Stimulated activated CD4-positive, alpha-beta T cell treated with anti-CD3 and anti-CD28 coated beads, Interleukin-15, amount 100 ng/mL, for 48 hours (primary cell): ENCODE measurements at regions not wholly inside any gene's neighbourhood (a gene's known extent, or its start where the extent isn't known, plus 50 kb on each side); places are given as distances from the start of the nearest gene placed in this dataset.

Source experiments
- DNase-seq, 2 donors: peaks; one replicate each; pipeline ENCODE4 v3.0.0-alpha.2; 2020; ENCODE audit warnings: low read depth in 2 of 2

- no peak for DNase-seq
Observed at GRCh38 chr5:162324328-162324727, 256.8 kb downstream of the GABRG2 start.

- DNase-seq: no peak
Observed at GRCh38 chr5:162325143-162325727, 257.7 kb downstream of the GABRG2 start.

GRCh38 chr5:162334944-162335343, 267.4 kb downstream of the GABRG2 start:
- DNase-seq: no peak

GRCh38 chr5:162360373-162360931, 292.9 kb downstream of the GABRG2 start:
- DNase-seq: no peak

GRCh38 chr5:162372256-162372655, 304.7 kb downstream of the GABRG2 start:
- DNase-seq: no peak

- DNase-seq: no peak
Observed at GRCh38 chr5:162377895-162378294, 310.3 kb downstream of the GABRG2 start.

- no peak for DNase-seq
Observed at GRCh38 chr5:162382839-162383238, 315.3 kb downstream of the GABRG2 start.

- no peak for DNase-seq
Observed at GRCh38 chr5:162384225-162384624, 316.7 kb downstream of the GABRG2 start.

- no peak for DNase-seq
Observed at GRCh38 chr5:162391833-162392232, 324.3 kb downstream of the GABRG2 start.

GRCh38 chr5:162392336-162392735, 324.8 kb downstream of the GABRG2 start:
- no peak for DNase-seq

GRCh38 chr5:162393534-162393933, 326.0 kb downstream of the GABRG2 start:
- DNase-seq: no peak

GRCh38 chr5:162407614-162408013, 340.0 kb downstream of the GABRG2 start:
- no peak for DNase-seq

- no peak for DNase-seq
Observed at GRCh38 chr5:162410365-162410764, 342.8 kb downstream of the GABRG2 start.

GRCh38 chr5:162429142-162429541, 361.6 kb downstream of the GABRG2 start:
- no peak for DNase-seq

- DNase-seq: no peak
Observed at GRCh38 chr5:162434281-162434680, 366.7 kb downstream of the GABRG2 start.

- no peak for DNase-seq
Observed at GRCh38 chr5:162436055-162436454, 368.5 kb downstream of the GABRG2 start.

- no peak for DNase-seq
Observed at GRCh38 chr5:162444129-162444762, 376.7 kb downstream of the GABRG2 start.

- DNase-seq: no peak
Observed at GRCh38 chr5:162456086-162456485, 388.5 kb downstream of the GABRG2 start.

- DNase-seq: no peak
Observed at GRCh38 chr5:162466011-162466410, 398.4 kb downstream of the GABRG2 start.

GRCh38 chr5:162473041-162473714, 405.6 kb downstream of the GABRG2 start:
- no peak for DNase-seq

- DNase-seq: no peak
Observed at GRCh38 chr5:162474239-162474638, 406.7 kb downstream of the GABRG2 start.

- DNase-seq: no peak
Observed at GRCh38 chr5:162484095-162484494, 416.5 kb downstream of the GABRG2 start.

GRCh38 chr5:162484986-162485385, 417.4 kb downstream of the GABRG2 start:
- no peak for DNase-seq
